ENCODE measurements at regions not wholly inside any gene's neighbourhood (a gene's known extent, or its start where the extent isn't known, plus 50 kb on each side); places are given as distances from the start of the nearest gene placed in this dataset.

- no peaks in the 10 kb centered on the region for H3K9me3 ChIP-seq
- peaks cover 0 to 3% (median 0%) of the 10 kb centered on the region in 6 donors for H3K4me1 ChIP-seq
- 80 to 88% (median 82%) methylated on average over 2 of the region's 2 CpGs for WGBS, 5 donors
- no peak for TF ChIP-seq POLR2AphosphoS5 (IDR thresholded peaks at IDR 0.05)
- no peak overlapping the region for H3K4me3 ChIP-seq
- no peak overlapping the region for H3K27ac ChIP-seq
- intact Hi-C loops (cut with DNase I; ENCODE audit: low total_unique reads), result no loop called here
- H3K36me3 ChIP-seq, result no peaks in the 10 kb centered on the region
- no peaks in the 10 kb centered on the region for H3K27me3 ChIP-seq (replicated peaks in 1 of 7)
- no peak for DNase-seq
Observed at GRCh38 chr3:34365771-34366170, 567.3 kb downstream of the PDCD6IP start.

- no peak for TF ChIP-seq POLR2A (IDR thresholded peaks at IDR 0.05)
- TF ChIP-seq POLR2AphosphoS5 (IDR thresholded peaks at IDR 0.05), result no peak
- TF ChIP-seq CTCF (IDR thresholded peaks at IDR 0.05 in 8 of 11, conservative IDR thresholded peaks at IDR 0.05 in 3 of 11), result no peak
- Histone ChIP-seq H3K9me3 (no peaks in the 10 kb centered on the region), H3K27me3 (replicated peaks in 1 of 7) (no peaks in the 10 kb centered on the region), H3K36me3 (no peaks in the 10 kb centered on the region), H3K4me1 (no peaks in the 10 kb centered on the region), H3K4me3 (no peak overlapping the region), H3K27ac (no peak overlapping the region)
- 89 to 96% (median 92%) methylated on average over 1 of the region's 1 CpG for WGBS, 5 donors
- DNase-seq, result no peak
- intact Hi-C loops (cut with DNase I; ENCODE audit: low total_unique reads), result no loop called here
Observed at GRCh38 chr3:34367521-34367920, 569.1 kb downstream of the PDCD6IP start.

GRCh38 chr3:34374521-34374920 lies 576.1 kb downstream of the PDCD6IP start:
- Histone ChIP-seq H3K27ac (no peak overlapping the region), H3K4me1 (no peaks in the 10 kb centered on the region), H3K4me3 (no peak overlapping the region), H3K27me3 (replicated peaks in 1 of 7) (no peaks in the 10 kb centered on the region), H3K36me3 (no peaks in the 10 kb centered on the region), H3K9me3 (no peaks in the 10 kb centered on the region)
- intact Hi-C loops (cut with DNase I; ENCODE audit: low total_unique reads), result no loop called here
- TF ChIP-seq CTCF (IDR thresholded peaks at IDR 0.05 in 8 of 11, conservative IDR thresholded peaks at IDR 0.05 in 3 of 11) (no peak), POLR2AphosphoS5 (IDR thresholded peaks at IDR 0.05) (no peak), POLR2A (IDR thresholded peaks at IDR 0.05) (no peak)
- DNase-seq, result no peak

GRCh38 chr3:34376691-34377090 lies 578.3 kb downstream of the PDCD6IP start:
- H3K4me3 ChIP-seq, result no peak overlapping the region
- no peaks in the 10 kb centered on the region for H3K9me3 ChIP-seq
- no peak overlapping the region for H3K27ac ChIP-seq
- TF ChIP-seq CTCF (IDR thresholded peaks at IDR 0.05 in 8 of 11, conservative IDR thresholded peaks at IDR 0.05 in 3 of 11) (no peak), POLR2A (IDR thresholded peaks at IDR 0.05) (no peak), POLR2AphosphoS5 (IDR thresholded peaks at IDR 0.05) (no peak)
- WGBS, 5 donors, result 67 to 74% (median 70%) methylated on average over 4 of the region's 4 CpGs
- intact Hi-C loops (cut with DNase I; ENCODE audit: low total_unique reads), result no loop called here
- no peaks in the 10 kb centered on the region for H3K36me3 ChIP-seq
- no peak for DNase-seq
- H3K4me1 ChIP-seq, result no peaks in the 10 kb centered on the region
- H3K27me3 ChIP-seq (replicated peaks in 1 of 7), result no peaks in the 10 kb centered on the region

- intact Hi-C loops (cut with DNase I; ENCODE audit: low total_unique reads), result no loop called here
- H3K27ac ChIP-seq, result no peak overlapping the region
- no peaks in the 10 kb centered on the region for H3K36me3 ChIP-seq
- no peaks in the 10 kb centered on the region for H3K27me3 ChIP-seq (replicated peaks in 1 of 7)
- no peak for DNase-seq
- WGBS, 5 donors, result 72 to 93% (median 79%) methylated on average over 5 to 6 of the region's 6 CpGs
- H3K9me3 ChIP-seq, result no peaks in the 10 kb centered on the region
- H3K4me1 ChIP-seq, result no peaks in the 10 kb centered on the region
- H3K4me3 ChIP-seq, result no peak overlapping the region
- TF ChIP-seq CTCF (IDR thresholded peaks at IDR 0.05 in 8 of 11, conservative IDR thresholded peaks at IDR 0.05 in 3 of 11) (no peak), POLR2AphosphoS5 (IDR thresholded peaks at IDR 0.05) (no peak), POLR2A (IDR thresholded peaks at IDR 0.05) (no peak)
Observed at GRCh38 chr3:34377961-34378360, 579.5 kb downstream of the PDCD6IP start.

Data from spleen (tissue), 11 donors.